Neural cell (in vitro differentiated cells): ENCODE measurements at regions not wholly inside any gene's neighbourhood (a gene's known extent, or its start where the extent isn't known, plus 50 kb on each side); places are given as distances from the start of the nearest gene placed in this dataset.

Source experiments
- H2AFZ ChIP-seq: fragments of 200-600, 300-800 bp; sonication (generic), shearing (Covaris generic); 2 replicates; pipeline ENCODE4 v1.6.0; 2014; ENCODE audit warnings: low read depth, mild to moderate bottlenecking, antibody characterized with exemption, low read length, moderate library complexity
- H3F3A ChIP-seq: fragments of 200-600 bp; shearing (Covaris generic); 2 replicates; pipeline ENCODE4 v1.6.1; 2016; ENCODE audit warnings: mild to moderate bottlenecking, moderate library complexity, mixed read lengths, antibody characterized with exemption, low read length; ENCODE audit not compliant: insufficient read depth, poor library complexity, severe bottlenecking
- H3K27ac ChIP-seq: fragments of 200-600, 300-800 bp; sonication (generic), shearing (Covaris generic); 2 replicates; pipeline ENCODE4 v1.5.1; 2014; ENCODE audit warnings: mild to moderate bottlenecking, low read length, moderate library complexity
- H3K27me3 ChIP-seq: fragments of 300-800, 200-600 bp; sonication (generic), shearing (Covaris generic); 2 replicates; pipeline ENCODE4 v1.6.0; 2014; ENCODE audit warnings: mild to moderate bottlenecking, low read depth, low read length, moderate library complexity; ENCODE audit not compliant: insufficient read depth
- H3K36me3 ChIP-seq: fragments of 300-800, 200-600 bp; sonication (generic), shearing (Covaris generic); 2 replicates; pipeline ENCODE4 v1.5.1; 2014; ENCODE audit warnings: mild to moderate bottlenecking, antibody characterized with exemption, low read length, moderate library complexity; ENCODE audit not compliant: insufficient read depth
- H3K4me2 ChIP-seq: fragments of 300-800, 200-600 bp; sonication (generic), shearing (Covaris generic); 2 replicates; pipeline ENCODE4 v1.6.0; 2014; ENCODE audit warnings: mild to moderate bottlenecking, low read length
- H3K4me3 ChIP-seq: fragments of 300-800, 200-600 bp; sonication (generic), shearing (Covaris generic); 2 replicates; pipeline ENCODE4 v1.5.1; 2014; ENCODE audit warnings: mild to moderate bottlenecking, low read length, moderate library complexity
- H3K79me2 ChIP-seq: fragments of 200-600 bp; shearing (Covaris generic); replicated peaks from 2 replicates; pipeline ENCODE4 v1.6.0; 2014; ENCODE audit warnings: mild to moderate bottlenecking, low read length, moderate library complexity; ENCODE audit not compliant: insufficient read depth
- H3K9ac ChIP-seq: fragments of 300-800, 200-600 bp; sonication (generic), shearing (Covaris generic); 2 replicates; pipeline ENCODE4 v1.6.1; 2016; ENCODE audit warnings: mild to moderate bottlenecking, low read length, mixed read lengths
- H3K9me2 ChIP-seq: fragments of 200-600 bp; shearing (Covaris generic); 2 replicates; pipeline ENCODE4 v1.6.1; 2016; ENCODE audit warnings: mild to moderate bottlenecking, low read length, mixed read lengths; ENCODE audit not compliant: insufficient read depth
- H3K9me3 ChIP-seq: fragments of 200-600, 300-800 bp; sonication (generic), shearing (Covaris generic); 2 replicates; pipeline ENCODE4 v1.6.1; 2016; ENCODE audit warnings: mild to moderate bottlenecking, mixed run types, low read length, moderate library complexity, mixed read lengths
- H4K20me1 ChIP-seq: fragments of 200-600 bp; shearing (Covaris generic); 2 replicates; pipeline ENCODE4 v1.6.1; 2016; ENCODE audit warnings: mild to moderate bottlenecking, mixed run types; ENCODE audit not compliant: insufficient read depth
- CTCF ChIP-seq: fragments of 450-650 bp; IDR thresholded peaks from 2 replicates; pipeline ENCODE4 v1.5.1; 2014; ENCODE audit warnings: antibody characterized with exemption, mild to moderate bottlenecking, moderate library complexity; ENCODE audit not compliant: poor library complexity, severe bottlenecking
- EP300 ChIP-seq: fragments of 450-650 bp; conservative IDR thresholded peaks from 2 replicates; pipeline ENCODE4 v1.6.1; 2014; ENCODE audit warnings: antibody characterized with exemption, mild to moderate bottlenecking, moderate library complexity; ENCODE audit not compliant: poor library complexity, severe bottlenecking
- EZH2 ChIP-seq: fragments of 200-600, 300-800 bp; shearing (Covaris generic), sonication (generic); IDR thresholded peaks from 2 replicates; pipeline ENCODE4 v1.6.1; 2014; ENCODE audit warnings: antibody characterized with exemption, low read length, borderline replicate concordance, mild to moderate bottlenecking; ENCODE audit not compliant: insufficient read depth, poor library complexity, severe bottlenecking
- MXI1 ChIP-seq: fragments of 450-650 bp; conservative IDR thresholded peaks from 2 replicates; pipeline ENCODE4 v1.6.1; 2014; ENCODE audit warnings: antibody characterized with exemption, mild to moderate bottlenecking; ENCODE audit not compliant: poor library complexity, severe bottlenecking
- POLR2AphosphoS5 ChIP-seq: IDR thresholded peaks from 2 replicates; pipeline ENCODE4 v1.6.1; 2012
- RAD21 ChIP-seq: fragments of 450-650 bp; conservative IDR thresholded peaks from 2 replicates; pipeline ENCODE4 v1.6.1; 2014; ENCODE audit warnings: antibody characterized with exemption, mild to moderate bottlenecking, moderate library complexity
- REST ChIP-seq: IDR thresholded peaks from 2 replicates; pipeline ENCODE4 v1.6.1; 2012; ENCODE audit warnings: borderline replicate concordance
- SMC3 ChIP-seq: fragments of 450-650 bp; conservative IDR thresholded peaks from 2 replicates; pipeline ENCODE4 v1.6.1; 2014; ENCODE audit warnings: antibody characterized with exemption, mild to moderate bottlenecking, moderate library complexity; ENCODE audit not compliant: poor library complexity
- TAF1 ChIP-seq: IDR thresholded peaks from 2 replicates; pipeline ENCODE4 v1.6.1; 2012; ENCODE audit warnings: low read depth

GRCh38 chr20:43832961-43833360, 81.7 kb upstream of the TOX2 start:
- no peaks in the 10 kb centered on the region for H3K9me3 ChIP-seq
- no peak overlapping the region for H3K27ac ChIP-seq
- H3K36me3 ChIP-seq: no peaks in the 10 kb centered on the region
- H3K27me3 ChIP-seq: no peaks in the 10 kb centered on the region
- no peaks in the 10 kb centered on the region for H4K20me1 ChIP-seq
- H3K79me2 ChIP-seq: no peaks in the 10 kb centered on the region
- no peak for TF ChIP-seq EP300
- TF ChIP-seq TAF1: no peak
- no peak for TF ChIP-seq CTCF
- TF ChIP-seq REST: no peak
- no peak for TF ChIP-seq SMC3
- no peak for TF ChIP-seq MXI1
- no peak for TF ChIP-seq RAD21
- TF ChIP-seq EZH2: no peak
- TF ChIP-seq POLR2AphosphoS5: no peak
- no peaks in the 10 kb centered on the region for H3F3A ChIP-seq
- H3K4me3 ChIP-seq: no peak overlapping the region
- H2AFZ ChIP-seq: no peak overlapping the region
- no peak overlapping the region for H3K4me2 ChIP-seq
- H3K9ac ChIP-seq: no peak overlapping the region
- H3K9me2 ChIP-seq: no peaks in the 10 kb centered on the region

- H3K27ac ChIP-seq: no peak overlapping the region
- H4K20me1 ChIP-seq: no peaks in the 10 kb centered on the region
Observed at GRCh38 chr20:43832096-43832816, 82.4 kb upstream of the TOX2 start.

More at GRCh38 chr20:43832096-43832816, 82.4 kb upstream of the TOX2 start:
- no peak overlapping the region for H3K4me2 ChIP-seq
- TF ChIP-seq CTCF: no peak
- no peak for TF ChIP-seq EZH2
- TF ChIP-seq TAF1: no peak
- TF ChIP-seq EP300: no peak
- TF ChIP-seq REST: no peak
- TF ChIP-seq POLR2AphosphoS5: no peak
- TF ChIP-seq SMC3: no peak
- TF ChIP-seq MXI1: no peak
- TF ChIP-seq RAD21: no peak
- H3F3A ChIP-seq: no peaks in the 10 kb centered on the region
- H3K27me3 ChIP-seq: no peaks in the 10 kb centered on the region
- no peaks in the 10 kb centered on the region for H3K79me2 ChIP-seq
- no peak overlapping the region for H3K9ac ChIP-seq
- no peaks in the 10 kb centered on the region for H3K9me3 ChIP-seq
- H2AFZ ChIP-seq: no peak overlapping the region
- no peaks in the 10 kb centered on the region for H3K9me2 ChIP-seq
- H3K4me3 ChIP-seq: no peak overlapping the region
- H3K36me3 ChIP-seq: no peaks in the 10 kb centered on the region
